ENCODE measurements at regions not wholly inside any gene's neighbourhood (a gene's known extent, or its start where the extent isn't known, plus 50 kb on each side); places are given as distances from the start of the nearest gene placed in this dataset.

DNA sequence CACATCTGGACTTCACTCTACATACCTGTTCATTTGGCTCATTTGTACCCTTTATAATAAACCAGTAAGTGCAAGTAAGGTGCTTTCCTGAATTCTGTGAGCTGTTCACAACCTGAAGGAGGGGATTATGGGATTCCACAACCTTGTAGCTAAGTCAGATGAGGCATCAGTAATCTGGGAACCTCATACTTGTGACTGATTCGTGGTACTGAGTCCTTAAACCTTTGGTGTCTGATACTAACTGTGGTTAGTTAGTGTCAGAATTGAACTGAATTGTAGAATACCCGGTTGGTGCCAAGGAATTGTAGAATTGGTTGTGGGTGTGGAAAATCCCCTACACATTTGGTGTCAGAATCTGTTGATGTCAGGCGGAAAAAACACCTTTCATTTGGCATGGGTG is 83.4 kb downstream of the TMX1 start:
- no peak overlapping the region for H3K4me3 Mint-ChIP-seq
- peaks cover 14 to 36% (median 22%) of the 10 kb centered on the region in 5 donors for H3K27me3 Mint-ChIP-seq
- ATAC-seq (no peak), DNase-seq (no peak)
- Histone ChIP-seq H3K27me3 (ENCODE audit: control insufficient read depth in 2 of 2, insufficient read depth in 2 of 2, low read length in 2 of 2) (no peaks in the 10 kb centered on the region), H3K27ac (ENCODE audit: low read depth, low read length) (no peak overlapping the region), H3K9me3 (ENCODE audit: control insufficient read depth in 2 of 3, low read length in 3 of 3) (no peaks in the 10 kb centered on the region), H3K36me3 (ENCODE audit: control insufficient read depth in 2 of 3, insufficient read depth in 3 of 3, low read length in 3 of 3) (no peaks in the 10 kb centered on the region), H3K4me3 (ENCODE audit: low read length) (no peak overlapping the region), H3K4me1 (ENCODE audit: control insufficient read depth in 2 of 2, insufficient read depth in 2 of 2, low read length in 2 of 2) (no peaks in the 10 kb centered on the region)
- H3K4me1 Mint-ChIP-seq, result peaks cover 0 to 7% (median 5%) of the 10 kb centered on the region in 7 donors
- intact Hi-C loops (cut with micrococcal nuclease), result no loop called here
- no peaks in the 10 kb centered on the region for H3K9me3 Mint-ChIP-seq
- ChIA-PET POLR2A (no interaction called here), CTCF (no interaction called here)
- no peaks in the 10 kb centered on the region for H3K36me3 Mint-ChIP-seq
- no peak overlapping the region for H3K27ac Mint-ChIP-seq

DNA sequence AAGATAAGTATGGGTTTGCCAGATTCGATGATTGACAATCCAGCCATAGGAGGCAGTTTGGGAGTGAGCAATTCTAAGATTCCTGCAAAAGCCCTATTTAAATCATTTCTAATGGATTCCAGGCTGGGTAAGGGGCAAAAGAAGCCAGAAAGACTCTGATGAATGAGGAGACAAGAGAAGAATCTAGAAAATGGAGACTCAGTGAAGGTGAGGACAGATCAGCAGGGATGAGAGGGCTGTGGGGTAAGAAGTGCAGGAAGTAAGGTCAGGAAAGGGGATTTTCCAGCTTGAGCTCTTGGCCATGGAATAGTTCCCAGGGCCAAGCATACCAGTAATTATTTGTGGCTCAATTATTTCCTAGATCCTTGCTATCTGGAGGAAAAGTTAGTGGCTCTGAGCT is 87.3 kb downstream of the TMX1 start:
- Histone ChIP-seq H3K27ac (ENCODE audit: low read depth, low read length) (no peak overlapping the region), H3K4me1 (ENCODE audit: control insufficient read depth in 2 of 2, insufficient read depth in 2 of 2, low read length in 2 of 2) (no peaks in the 10 kb centered on the region), H3K36me3 (ENCODE audit: control insufficient read depth in 2 of 3, insufficient read depth in 3 of 3, low read length in 3 of 3) (no peaks in the 10 kb centered on the region), H3K9me3 (ENCODE audit: control insufficient read depth in 2 of 3, low read length in 3 of 3) (no peaks in the 10 kb centered on the region), H3K27me3 (ENCODE audit: control insufficient read depth in 2 of 2, insufficient read depth in 2 of 2, low read length in 2 of 2) (no peaks in the 10 kb centered on the region), H3K4me3 (ENCODE audit: low read length) (no peak overlapping the region)
- no peak for ATAC-seq
- DNase-seq, result no peak
- Mint-ChIP-seq H3K4me3 (no peak overlapping the region), H3K27me3 (peaks cover 19 to 48% (median 36%) of the 10 kb centered on the region in 5 donors), H3K27ac (no peak overlapping the region), H3K36me3 (no peaks in the 10 kb centered on the region), H3K4me1 (peaks cover 0 to 8% (median 6%) of the 10 kb centered on the region in 7 donors), H3K9me3 (no peaks in the 10 kb centered on the region)
- intact Hi-C loops (cut with micrococcal nuclease), result no loop called here
- POLR2A ChIA-PET, result no interaction called here
- CTCF ChIA-PET, result no interaction called here

DNA sequence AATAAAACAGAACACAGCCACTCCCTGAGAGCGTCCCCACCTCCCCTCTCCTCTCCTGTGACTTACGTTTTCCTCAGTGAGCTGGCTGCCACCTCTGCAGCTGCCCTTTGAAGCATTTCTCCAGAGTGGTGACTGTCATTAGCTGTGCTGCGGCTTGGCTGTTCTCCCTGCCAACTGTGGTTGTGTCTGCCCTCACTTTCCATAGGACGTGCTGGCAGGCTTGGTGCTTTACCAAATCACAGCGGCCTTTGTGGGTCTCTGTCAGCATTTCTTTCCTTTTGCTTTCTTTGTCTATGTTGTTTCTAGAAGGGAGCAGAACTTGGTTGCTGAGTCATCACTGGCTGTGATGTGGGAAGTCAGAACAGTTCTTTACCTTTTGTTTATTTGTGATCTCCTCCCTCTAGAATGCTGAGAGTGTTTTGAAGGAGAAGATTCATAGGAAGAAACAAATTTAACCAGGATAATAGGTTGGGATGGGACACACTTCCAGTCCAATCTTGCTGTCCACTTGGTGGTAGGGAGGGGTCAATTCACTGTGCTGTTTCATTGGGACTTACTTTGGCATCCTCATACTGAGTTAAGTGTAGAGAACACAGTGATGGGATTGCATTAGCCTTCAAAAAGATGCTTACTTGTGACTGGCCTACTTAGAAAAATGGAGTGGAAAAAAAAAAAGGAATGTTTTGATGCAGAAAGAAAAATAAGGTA is 88.2 kb downstream of the TMX1 start:
- Mint-ChIP-seq H3K27me3 (peaks cover 19 to 54% (median 41%) of the 10 kb centered on the region in 5 donors), H3K4me3 (peak overlapping the region in 1 of 10 donors; percentile 12)
- intact Hi-C loops (cut with micrococcal nuclease), result no loop called here

DNA sequence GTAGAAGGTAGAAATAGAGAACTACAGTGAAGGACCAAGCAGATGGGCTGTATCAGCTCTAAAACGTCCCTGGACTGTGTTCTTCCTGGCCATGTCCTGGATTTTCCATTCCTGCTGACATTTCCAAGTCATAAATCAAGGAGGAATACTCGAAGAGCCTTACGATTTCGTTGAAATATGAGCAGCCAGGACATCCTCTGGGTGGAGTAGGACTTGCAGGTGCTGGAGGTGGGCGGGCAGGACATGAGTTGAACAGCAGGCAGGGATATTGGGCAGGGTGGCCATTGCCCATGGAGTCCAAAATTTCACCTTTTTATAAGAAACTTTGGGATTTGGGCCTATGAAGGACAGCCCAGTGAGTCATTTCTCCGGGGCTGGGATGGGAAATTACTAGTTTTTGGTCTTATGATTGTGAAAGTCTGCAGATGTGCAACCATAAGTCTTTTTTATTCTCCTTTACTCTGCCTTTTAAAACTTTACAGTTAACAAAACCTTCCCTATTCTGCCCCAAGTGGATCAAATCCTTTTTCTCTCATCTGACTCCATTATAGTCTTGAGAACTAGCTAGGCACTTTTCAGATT is 88.8 kb downstream of the TMX1 start:
- no peaks in the 10 kb centered on the region for H3K9me3 ChIP-seq (ENCODE audit: control insufficient read depth in 2 of 3, low read length in 3 of 3)
- no peak overlapping the region for H3K27ac ChIP-seq (ENCODE audit: low read depth, low read length)
- Mint-ChIP-seq H3K27ac (no peak overlapping the region), H3K4me3 (no peak overlapping the region), H3K4me1 (peaks cover 0 to 8% (median 6%) of the 10 kb centered on the region in 7 donors), H3K9me3 (no peaks in the 10 kb centered on the region), H3K27me3 (peaks cover 19 to 56% (median 44%) of the 10 kb centered on the region in 5 donors), H3K36me3 (no peaks in the 10 kb centered on the region)
- H3K4me3 ChIP-seq (ENCODE audit: low read length), result no peak overlapping the region
- ATAC-seq, result no peak
- H3K4me1 ChIP-seq (ENCODE audit: control insufficient read depth in 2 of 2, insufficient read depth in 2 of 2, low read length in 2 of 2), result no peaks in the 10 kb centered on the region
- H3K36me3 ChIP-seq (ENCODE audit: control insufficient read depth in 2 of 3, insufficient read depth in 3 of 3, low read length in 3 of 3), result no peaks in the 10 kb centered on the region
- H3K27me3 ChIP-seq (ENCODE audit: control insufficient read depth in 2 of 2, insufficient read depth in 2 of 2, low read length in 2 of 2), result no peaks in the 10 kb centered on the region
- intact Hi-C loops (cut with micrococcal nuclease), result no loop called here
- CTCF ChIA-PET, result no interaction called here
- no peak for DNase-seq
- POLR2A ChIA-PET, result no interaction called here

More for the DNA sequence above, 88.2 kb downstream of the TMX1 start:
- DNase-seq, result peak in 1 of 9 donors; percentile 22
- Histone ChIP-seq H3K27me3 (ENCODE audit: control insufficient read depth in 2 of 2, insufficient read depth in 2 of 2, low read length in 2 of 2) (no peaks in the 10 kb centered on the region), H3K9me3 (ENCODE audit: control insufficient read depth in 2 of 3, low read length in 3 of 3) (no peaks in the 10 kb centered on the region), H3K4me1 (ENCODE audit: control insufficient read depth in 2 of 2, insufficient read depth in 2 of 2, low read length in 2 of 2) (no peaks in the 10 kb centered on the region), H3K36me3 (ENCODE audit: control insufficient read depth in 2 of 3, insufficient read depth in 3 of 3, low read length in 3 of 3) (no peaks in the 10 kb centered on the region), H3K27ac (ENCODE audit: low read depth, low read length) (no peak overlapping the region), H3K4me3 (ENCODE audit: low read length) (no peak overlapping the region)
- no peak for ATAC-seq
- Mint-ChIP-seq H3K27ac (no peak overlapping the region), H3K4me1 (peaks cover 0 to 8% (median 6%) of the 10 kb centered on the region in 7 donors), H3K36me3 (no peaks in the 10 kb centered on the region), H3K9me3 (no peaks in the 10 kb centered on the region)
- POLR2A ChIA-PET, result no interaction called here
- CTCF ChIA-PET, result no interaction called here

- Histone ChIP-seq H3K4me3 (ENCODE audit: low read length) (no peak overlapping the region), H3K4me1 (ENCODE audit: control insufficient read depth in 2 of 2, insufficient read depth in 2 of 2, low read length in 2 of 2) (no peaks in the 10 kb centered on the region), H3K27ac (ENCODE audit: low read depth, low read length) (no peak overlapping the region), H3K27me3 (ENCODE audit: control insufficient read depth in 2 of 2, insufficient read depth in 2 of 2, low read length in 2 of 2) (no peaks in the 10 kb centered on the region), H3K9me3 (ENCODE audit: control insufficient read depth in 2 of 3, low read length in 3 of 3) (no peaks in the 10 kb centered on the region), H3K36me3 (ENCODE audit: control insufficient read depth in 2 of 3, insufficient read depth in 3 of 3, low read length in 3 of 3) (no peaks in the 10 kb centered on the region)
- DNase-seq, result no peak
- Mint-ChIP-seq H3K27me3 (peaks cover 10 to 47% (median 37%) of the 10 kb centered on the region in 5 donors), H3K4me1 (peaks cover 0 to 8% (median 6%) of the 10 kb centered on the region in 7 donors), H3K27ac (peak overlapping the region in 1 of 9 donors; percentile 12), H3K9me3 (no peaks in the 10 kb centered on the region), H3K4me3 (no peak overlapping the region), H3K36me3 (no peaks in the 10 kb centered on the region)
- ChIA-PET CTCF (interaction anchor here (0.5 kb wide), 1 partner anchor 272 kb away, joined by 3 read pairs; no protein-coding TSS in a partner anchor), POLR2A (no interaction called here)
- no peak for ATAC-seq
- intact Hi-C loops (cut with micrococcal nuclease), result no loop called here
Measured at GRCh38 chr14:51331486-51332367, 91.7 kb downstream of the TMX1 start.

DNA sequence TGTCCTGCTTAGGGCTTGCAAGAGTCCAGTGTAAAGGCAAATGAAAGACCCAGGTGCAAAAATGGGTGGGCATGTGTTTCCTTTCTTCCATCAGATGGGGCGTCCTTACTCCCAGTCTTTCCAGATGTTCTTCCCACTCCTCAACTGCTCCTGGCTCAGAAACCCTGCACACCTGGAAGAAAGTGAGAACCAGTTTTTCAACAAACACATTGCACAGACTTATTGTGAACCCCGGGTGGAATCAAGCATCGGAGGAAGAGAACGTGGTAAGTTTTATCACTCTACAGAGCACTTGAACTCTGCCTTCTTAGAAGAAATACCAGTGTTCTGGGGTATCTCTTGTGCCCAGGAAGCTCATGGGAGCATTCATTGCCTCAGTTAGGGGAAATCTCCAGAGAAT is 93.3 kb downstream of the TMX1 start:
- CTCF ChIA-PET, result no interaction called here

More for the DNA sequence above, 93.3 kb downstream of the TMX1 start:
- intact Hi-C loops (cut with micrococcal nuclease), result no loop called here
- no peaks in the 10 kb centered on the region for H3K36me3 Mint-ChIP-seq
- no peaks in the 10 kb centered on the region for H3K9me3 ChIP-seq (ENCODE audit: control insufficient read depth in 2 of 3, low read length in 3 of 3)
- H3K4me3 Mint-ChIP-seq, result no peak overlapping the region
- no peaks in the 10 kb centered on the region for H3K27me3 ChIP-seq (ENCODE audit: control insufficient read depth in 2 of 2, insufficient read depth in 2 of 2, low read length in 2 of 2)
- no peaks in the 10 kb centered on the region for H3K36me3 ChIP-seq (ENCODE audit: control insufficient read depth in 2 of 3, insufficient read depth in 3 of 3, low read length in 3 of 3)
- peaks cover 0 to 4% (median 3%) of the 10 kb centered on the region in 7 donors for H3K4me1 Mint-ChIP-seq
- H3K27me3 Mint-ChIP-seq, result peaks cover 5 to 35% (median 24%) of the 10 kb centered on the region in 5 donors
- H3K4me1 ChIP-seq (ENCODE audit: control insufficient read depth in 2 of 2, insufficient read depth in 2 of 2, low read length in 2 of 2), result no peaks in the 10 kb centered on the region
- no peak overlapping the region for H3K4me3 ChIP-seq (ENCODE audit: low read length)
- no peak overlapping the region for H3K27ac Mint-ChIP-seq
- no peak overlapping the region for H3K27ac ChIP-seq (ENCODE audit: low read depth, low read length)
- ATAC-seq (no peak), DNase-seq (no peak)
- POLR2A ChIA-PET, result no interaction called here
- no peaks in the 10 kb centered on the region for H3K9me3 Mint-ChIP-seq

Measured in naive thymus-derived CD4-positive, alpha-beta T cell (primary cell).